RPMI8226 (cell line): ENCODE measurements at regions not wholly inside any gene's neighbourhood (a gene's known extent, or its start where the extent isn't known, plus 50 kb on each side); places are given as distances from the start of the nearest gene placed in this dataset.
"Not testable (repeated sequence)": the region's sequence is repeated elsewhere in the genome, so short reads cannot be mapped to it uniquely, and the experiment has no call there.

Experiments used
- DNase-seq: peaks from one replicate; pipeline ENCODE4 v3.0.0-alpha.2; 2015

- DNase-seq = not testable (repeated sequence)
Measured at GRCh38 chr2:87633287-87633963, 114.5 kb upstream of the PLGLB2 start.

GRCh38 chr2:87634106-87634505 is 113.8 kb upstream of the PLGLB2 start:
- DNase-seq = not testable (repeated sequence)

- not testable (repeated sequence) for DNase-seq
Measured at GRCh38 chr2:87634971-87635650, 112.8 kb upstream of the PLGLB2 start.

GRCh38 chr2:87636246-87636645 is 111.6 kb upstream of the PLGLB2 start:
- not testable (repeated sequence) for DNase-seq

GRCh38 chr2:87636735-87637134 is 111.2 kb upstream of the PLGLB2 start:
- DNase-seq = not testable (repeated sequence)

GRCh38 chr2:87637249-87637990 is 110.5 kb upstream of the PLGLB2 start:
- not testable (repeated sequence) for DNase-seq

- DNase-seq = not testable (repeated sequence)
Measured at GRCh38 chr2:87638114-87638807, 109.6 kb upstream of the PLGLB2 start.

GRCh38 chr2:87638872-87639271 is 109.0 kb upstream of the PLGLB2 start:
- not testable (repeated sequence) for DNase-seq

- not testable (repeated sequence) for DNase-seq
Measured at GRCh38 chr2:87639801-87640440, 108.0 kb upstream of the PLGLB2 start.

- not testable (repeated sequence) for DNase-seq
Measured at GRCh38 chr2:87640961-87641563, 106.8 kb upstream of the PLGLB2 start.

- DNase-seq = not testable (repeated sequence)
Measured at GRCh38 chr2:87643165-87643564, 104.7 kb upstream of the PLGLB2 start.

GRCh38 chr2:87647737-87648498 is 100.0 kb upstream of the PLGLB2 start:
- DNase-seq = not testable (repeated sequence)

- not testable (repeated sequence) for DNase-seq
Measured at GRCh38 chr2:87648815-87649214, 99.1 kb upstream of the PLGLB2 start.

GRCh38 chr2:87649871-87650270 is 98.0 kb upstream of the PLGLB2 start:
- not testable (repeated sequence) for DNase-seq

GRCh38 chr2:87650837-87651236 is 97.0 kb upstream of the PLGLB2 start:
- DNase-seq = not testable (repeated sequence)

GRCh38 chr2:87651589-87651988 is 96.3 kb upstream of the PLGLB2 start:
- not testable (repeated sequence) for DNase-seq

- not testable (repeated sequence) for DNase-seq
Measured at GRCh38 chr2:87653373-87653772, 94.5 kb upstream of the PLGLB2 start.

GRCh38 chr2:87654136-87654814 is 93.6 kb upstream of the PLGLB2 start:
- DNase-seq = not testable (repeated sequence)

- not testable (repeated sequence) for DNase-seq
Measured at GRCh38 chr2:87657915-87658314, 90.0 kb upstream of the PLGLB2 start.

- not testable (repeated sequence) for DNase-seq
Measured at GRCh38 chr2:87658357-87658756, 89.5 kb upstream of the PLGLB2 start.
